ENCODE measurements at regions not wholly inside any gene's neighbourhood (a gene's known extent, or its start where the extent isn't known, plus 50 kb on each side); places are given as distances from the start of the nearest gene placed in this dataset.
"Not testable (repeated sequence)": the region's sequence is repeated elsewhere in the genome, so short reads cannot be mapped to it uniquely, and the experiment has no call there.

GRCh38 chr2:160726046-160726445 is 232.4 kb upstream of the RBMS1 start:
- no peak for DNase-seq (ENCODE audit: low spot score)

DNA sequence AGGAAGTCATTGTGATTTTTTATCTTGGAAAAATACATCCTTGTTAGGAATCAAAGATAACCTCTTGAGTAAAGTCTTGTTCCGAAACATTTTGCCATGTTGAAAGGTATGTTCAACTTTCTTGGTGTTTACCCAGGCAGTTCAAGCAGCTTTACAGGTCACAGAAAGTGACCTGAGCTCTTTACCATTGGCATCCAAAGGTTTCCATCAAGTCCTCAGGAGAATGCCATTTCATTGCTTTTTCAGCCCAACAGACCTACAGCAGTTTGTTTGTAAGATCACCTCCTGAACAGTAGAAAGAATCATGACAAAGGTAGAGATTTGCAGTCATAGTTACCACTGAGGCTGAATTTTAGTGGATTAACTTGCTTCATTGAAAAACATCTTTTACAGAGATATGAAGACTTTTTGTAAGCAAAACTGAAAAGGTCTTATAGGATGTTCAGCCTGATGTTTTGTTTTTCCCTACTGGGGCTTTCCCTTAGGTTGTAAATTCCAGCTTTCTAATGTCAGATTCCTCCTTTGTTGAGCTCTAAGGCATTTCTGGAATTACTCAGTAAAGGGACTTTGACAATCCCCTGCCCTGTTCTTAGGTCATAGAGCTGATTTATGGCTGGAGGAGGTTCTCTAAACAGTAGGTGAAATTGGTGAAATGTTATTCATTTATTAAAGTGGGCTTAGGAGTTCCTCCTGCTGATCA is 236.8 kb upstream of the RBMS1 start:
- no peak for DNase-seq (ENCODE audit: low spot score)

GRCh38 chr2:160731415-160731814 is 237.8 kb upstream of the RBMS1 start:
- DNase-seq (ENCODE audit: low spot score): no peak

- no peak for DNase-seq (ENCODE audit: low spot score)
Measured at GRCh38 chr2:160731856-160732255, 238.2 kb upstream of the RBMS1 start.

DNA sequence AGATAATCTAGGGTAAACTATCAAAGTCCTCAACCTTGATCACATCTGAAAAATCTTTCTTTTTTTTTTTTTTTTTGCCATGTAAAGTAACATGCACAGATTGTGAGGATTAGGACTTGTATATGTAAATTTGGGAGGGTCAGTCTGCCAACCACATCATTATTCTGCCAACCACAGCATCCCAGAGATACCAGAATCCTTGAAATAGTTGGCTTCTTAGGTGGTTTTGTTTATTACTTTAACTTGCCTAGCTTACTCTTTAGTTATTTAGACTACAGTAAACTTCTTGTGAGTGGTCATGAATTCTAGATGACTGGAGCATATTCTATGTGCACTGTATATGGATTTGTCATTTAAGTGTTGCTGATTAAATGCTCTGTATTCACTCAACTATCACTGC is 242.1 kb upstream of the RBMS1 start:
- no peak for DNase-seq (ENCODE audit: low spot score)

- DNase-seq (ENCODE audit: low spot score): no peak
Measured at GRCh38 chr2:160736148-160737028, 242.8 kb upstream of the RBMS1 start.

DNA sequence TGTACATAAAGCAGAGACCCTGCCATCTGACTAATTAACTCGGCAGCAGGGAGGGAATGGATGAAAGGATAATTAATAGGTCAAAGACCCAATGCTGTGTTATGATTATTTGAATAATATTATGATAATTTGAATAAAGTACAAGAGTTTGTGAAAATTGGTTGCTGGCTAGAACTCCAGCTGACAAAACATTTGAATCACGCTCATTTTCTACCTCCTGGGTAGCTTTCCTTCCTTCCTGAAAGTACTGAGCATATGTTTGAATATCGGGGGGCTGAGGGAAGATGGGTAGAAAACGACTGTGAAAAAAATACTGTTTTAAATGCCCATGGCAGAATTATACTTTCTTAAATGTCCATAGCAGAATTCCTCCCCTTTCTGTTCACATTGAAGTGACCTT is 243.6 kb upstream of the RBMS1 start:
- DNase-seq (ENCODE audit: low spot score): no peak

- DNase-seq (ENCODE audit: low spot score): no peak
Measured at GRCh38 chr2:160741271-160741670, 247.7 kb upstream of the RBMS1 start.

DNA sequence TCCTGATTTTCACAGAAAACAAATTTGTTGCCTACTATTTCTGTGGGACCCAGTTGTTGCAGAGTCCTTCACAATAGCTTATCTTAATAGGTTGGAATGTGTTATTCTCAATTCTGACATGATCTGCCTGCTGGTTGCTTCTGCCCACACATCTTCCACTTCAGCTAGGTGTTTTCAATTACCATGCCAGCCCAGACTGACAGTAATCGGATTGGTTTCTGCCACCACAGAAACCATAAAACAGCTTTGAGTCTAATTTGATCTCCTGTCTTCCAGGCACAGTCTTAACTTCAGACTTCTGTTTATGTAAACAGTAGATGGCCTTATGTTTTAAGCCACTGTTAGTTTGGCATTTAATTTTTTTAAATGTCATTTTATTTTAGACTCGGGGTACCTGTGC is 248.2 kb upstream of the RBMS1 start:
- no peak for DNase-seq (ENCODE audit: low spot score)

DNA sequence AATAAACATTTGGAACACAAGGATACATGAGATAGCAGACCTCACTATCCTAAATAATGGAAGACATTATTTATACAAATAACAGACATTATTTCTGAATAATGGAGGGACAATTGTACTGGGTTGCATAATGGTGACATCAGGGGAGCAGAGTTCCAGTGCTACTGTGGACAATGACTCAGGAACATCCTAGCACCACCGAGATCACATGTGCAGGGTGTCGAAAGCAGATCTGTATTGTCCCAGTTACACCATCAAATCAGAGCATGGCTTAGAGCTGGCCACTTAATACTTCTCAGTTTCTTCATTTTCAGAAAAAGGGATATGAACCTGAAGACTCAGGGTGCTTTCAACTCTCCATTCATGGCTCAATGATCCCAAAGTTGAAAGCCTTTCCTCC is 249.1 kb upstream of the RBMS1 start:
- DNase-seq (ENCODE audit: low spot score): no peak

- DNase-seq (ENCODE audit: low spot score): no peak
Measured at GRCh38 chr2:160747501-160748170, 254.0 kb upstream of the RBMS1 start.

- no peak for DNase-seq (ENCODE audit: low spot score)
Measured at GRCh38 chr2:160751021-160751420, 257.4 kb upstream of the RBMS1 start.

DNA sequence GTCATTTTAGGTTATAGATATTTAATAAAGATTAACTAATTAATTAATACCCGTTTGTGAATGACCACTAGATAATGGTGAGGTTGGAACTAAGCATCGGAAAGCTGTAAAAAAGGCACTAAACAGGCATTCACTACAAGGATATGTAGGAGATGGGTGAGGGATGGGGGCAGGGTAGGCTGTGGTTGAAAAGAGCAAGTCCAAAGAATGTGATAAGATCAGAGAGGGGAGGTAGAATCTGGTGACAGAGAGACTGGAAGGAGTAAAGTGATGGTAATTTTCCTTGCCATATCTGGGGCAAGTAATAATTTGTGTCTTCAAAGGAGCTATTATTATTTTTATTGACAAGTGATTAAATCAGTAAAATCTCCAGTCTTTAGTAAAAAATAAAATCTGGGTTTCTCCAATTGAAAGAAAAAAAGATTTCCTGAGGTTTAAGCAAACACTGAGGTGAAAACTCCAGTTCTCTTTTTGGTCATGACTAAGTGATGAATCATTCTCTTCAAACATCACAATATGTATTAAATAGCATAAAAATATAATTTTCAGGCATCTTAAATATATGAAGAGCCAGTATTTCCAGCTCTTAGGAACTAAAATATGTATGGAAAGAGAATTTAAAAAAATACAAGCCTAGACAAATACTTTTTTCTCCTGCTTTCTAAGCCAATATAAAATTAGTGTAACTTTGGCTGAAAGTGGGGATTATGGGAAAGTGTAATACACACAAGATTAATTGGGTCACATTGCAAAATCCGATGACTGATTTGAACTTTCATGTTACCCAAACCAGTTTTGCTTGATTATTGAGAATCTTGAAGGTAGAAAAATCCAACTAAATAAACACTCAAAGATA is 259.1 kb upstream of the RBMS1 start:
- DNase-seq (ENCODE audit: low spot score): peak; percentile 86

- DNase-seq (ENCODE audit: low spot score): no peak
Measured at GRCh38 chr2:160753331-160753654, 259.7 kb upstream of the RBMS1 start.

GRCh38 chr2:160753960-160754359 is 260.4 kb upstream of the RBMS1 start:
- DNase-seq (ENCODE audit: low spot score): no peak

DNA sequence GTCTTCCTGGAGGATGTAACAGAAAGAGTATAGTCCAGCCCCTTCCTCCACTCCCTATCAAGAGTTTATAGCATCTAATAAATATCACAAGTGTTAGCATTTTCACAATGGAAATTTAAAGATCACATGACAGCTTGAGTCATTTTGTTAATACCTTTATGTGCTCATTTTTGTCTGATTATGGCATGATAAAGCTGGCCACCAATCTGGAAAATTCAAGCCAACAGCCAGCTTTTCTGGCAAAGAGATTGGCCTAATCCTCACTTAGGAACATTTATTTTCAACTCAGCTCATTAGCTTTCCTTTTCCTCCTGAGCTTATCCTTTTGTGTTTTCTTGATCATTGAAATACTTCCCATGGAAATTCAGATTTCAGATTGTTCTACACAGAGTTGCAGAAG is 262.9 kb upstream of the RBMS1 start:
- DNase-seq (ENCODE audit: low spot score): no peak

- not testable (repeated sequence) for DNase-seq (ENCODE audit: low spot score)
Measured at GRCh38 chr2:160762493-160763128, 269.0 kb upstream of the RBMS1 start.

DNA sequence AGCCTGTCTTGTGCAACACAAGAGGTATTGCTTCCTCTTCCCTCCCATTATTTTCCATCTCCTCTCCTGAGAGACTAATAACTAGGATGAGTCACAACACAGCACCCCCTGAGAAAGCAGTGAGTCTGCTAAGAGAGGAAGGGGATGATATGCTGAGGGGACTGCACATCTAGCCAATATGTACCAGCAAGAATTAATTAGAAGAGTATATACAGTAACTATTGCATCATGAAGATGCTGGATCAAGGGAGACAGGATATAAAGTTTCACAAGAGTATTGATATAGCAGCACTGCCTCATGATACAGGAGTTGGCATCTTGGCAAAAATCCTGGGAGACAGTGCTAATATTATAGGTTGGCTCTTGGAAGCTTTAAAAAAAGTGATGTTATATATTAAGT is 289.9 kb upstream of the RBMS1 start:
- DNase-seq (ENCODE audit: low spot score): no peak

DNA sequence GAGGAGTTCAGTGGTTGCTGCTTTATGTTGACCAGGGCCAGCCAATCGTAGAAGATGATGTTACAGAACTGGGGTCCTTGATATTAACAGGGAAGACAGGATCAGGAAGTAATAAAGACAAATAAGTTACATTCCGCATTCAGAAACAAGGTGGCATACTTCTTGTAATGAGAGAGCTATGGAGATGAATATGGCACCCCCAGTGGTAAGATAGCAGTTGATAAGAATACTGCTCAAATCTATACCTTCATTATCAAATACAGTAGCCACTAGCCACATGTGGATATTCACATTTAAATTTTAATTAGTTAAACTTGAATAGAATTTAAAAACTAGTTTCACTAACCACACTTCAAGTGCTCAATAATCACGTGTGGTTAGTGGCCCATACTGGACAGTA is 290.4 kb upstream of the RBMS1 start:
- peak; percentile 29 for DNase-seq (ENCODE audit: low spot score)

DNA sequence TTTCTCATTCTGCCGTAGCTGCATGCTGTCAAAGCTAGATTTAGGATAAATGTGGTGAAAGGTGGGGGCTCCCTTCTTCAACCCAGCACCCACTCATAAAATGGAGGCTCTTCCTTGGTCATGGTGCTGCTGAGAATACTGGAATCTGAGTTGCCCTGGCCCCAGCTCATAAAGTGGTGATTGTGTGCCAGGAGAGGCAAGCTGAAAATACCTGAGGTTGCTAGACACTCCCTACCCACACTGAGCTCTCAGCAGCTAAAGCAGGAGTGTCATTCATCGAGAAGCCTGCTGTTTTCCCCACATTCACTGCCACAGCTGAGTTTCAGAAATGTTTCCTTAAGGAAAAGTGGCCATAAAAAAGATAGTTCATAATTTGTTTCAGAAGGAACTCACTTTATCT is 297.1 kb upstream of the RBMS1 start:
- DNase-seq (ENCODE audit: low spot score): no peak

DNA sequence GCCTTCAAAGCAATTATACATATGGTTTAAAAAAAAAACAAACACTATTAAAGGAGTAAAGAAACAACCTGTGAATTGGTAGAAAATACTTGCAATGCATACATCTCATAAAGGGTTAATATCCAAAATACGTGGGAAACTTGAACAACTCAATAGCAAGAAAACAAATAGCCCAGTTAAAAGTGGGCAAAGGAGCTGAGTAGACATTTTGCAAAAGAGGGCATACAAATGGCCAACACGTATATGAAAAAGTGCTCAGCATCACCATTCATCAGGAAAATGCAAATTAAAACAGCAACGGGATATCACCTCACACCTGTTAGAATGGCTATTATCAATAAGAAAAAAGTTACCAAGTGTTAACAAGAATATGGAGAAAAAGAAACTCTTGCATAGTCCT is 298.3 kb upstream of the RBMS1 start:
- DNase-seq (ENCODE audit: low spot score): no peak

Data from HT-29 (cell line).